ENCODE measurements at regions not wholly inside any gene's neighbourhood (a gene's known extent, or its start where the extent isn't known, plus 50 kb on each side); places are given as distances from the start of the nearest gene placed in this dataset.
"Not testable (repeated sequence)": the region's sequence is repeated elsewhere in the genome, so short reads cannot be mapped to it uniquely, and the experiment has no call there.

- H3K9me3 ChIP-seq; H3K4me3 ChIP-seq; DNase-seq; H3K36me3 ChIP-seq; H3K27me3 ChIP-seq; H3K27ac ChIP-seq; H3K4me1 ChIP-seq; intact Hi-C loops (cut with DNase I; ENCODE audit: low total_unique reads): not testable (repeated sequence)
These were observed 53.6 kb downstream of the SRGAP2 start for GRCh38 chr1:206256935-206257334.

- H3K27ac ChIP-seq; H3K9me3 ChIP-seq; intact Hi-C loops (cut with DNase I; ENCODE audit: low total_unique reads); H3K4me1 ChIP-seq; H3K4me3 ChIP-seq; H3K27me3 ChIP-seq; H3K36me3 ChIP-seq; DNase-seq: not testable (repeated sequence)
These were observed 58.1 kb downstream of the SRGAP2 start for GRCh38 chr1:206261473-206261872.

- DNase-seq; H3K36me3 ChIP-seq; H3K27ac ChIP-seq; H3K4me3 ChIP-seq; intact Hi-C loops (cut with DNase I; ENCODE audit: low total_unique reads); H3K9me3 ChIP-seq; H3K27me3 ChIP-seq; H3K4me1 ChIP-seq: not testable (repeated sequence)
These were observed 59.1 kb downstream of the SRGAP2 start for GRCh38 chr1:206262424-206262823.

GRCh38 chr1:206264916-206265315, 61.6 kb downstream of the SRGAP2 start:
- DNase-seq; H3K4me1 ChIP-seq; H3K27ac ChIP-seq; intact Hi-C loops (cut with DNase I; ENCODE audit: low total_unique reads); H3K36me3 ChIP-seq; H3K27me3 ChIP-seq; H3K4me3 ChIP-seq; H3K9me3 ChIP-seq: not testable (repeated sequence)

GRCh38 chr1:206271153-206271552, 67.8 kb downstream of the SRGAP2 start:
- H3K36me3 ChIP-seq; DNase-seq; intact Hi-C loops (cut with DNase I; ENCODE audit: low total_unique reads); H3K27ac ChIP-seq; H3K4me1 ChIP-seq; H3K4me3 ChIP-seq; H3K9me3 ChIP-seq; H3K27me3 ChIP-seq: not testable (repeated sequence)

- DNase-seq; H3K27ac ChIP-seq; H3K4me1 ChIP-seq; intact Hi-C loops (cut with DNase I; ENCODE audit: low total_unique reads); H3K4me3 ChIP-seq; H3K27me3 ChIP-seq; H3K36me3 ChIP-seq; H3K9me3 ChIP-seq: not testable (repeated sequence)
These were observed 69.8 kb downstream of the SRGAP2 start for GRCh38 chr1:206273104-206273503.

GRCh38 chr1:206276143-206276542, 72.8 kb downstream of the SRGAP2 start:
- H3K4me1 ChIP-seq; H3K27ac ChIP-seq; H3K9me3 ChIP-seq; H3K36me3 ChIP-seq; intact Hi-C loops (cut with DNase I; ENCODE audit: low total_unique reads); H3K27me3 ChIP-seq; DNase-seq; H3K4me3 ChIP-seq: not testable (repeated sequence)

GRCh38 chr1:206278683-206279082, 75.3 kb downstream of the SRGAP2 start:
- H3K27ac ChIP-seq; H3K4me3 ChIP-seq; H3K4me1 ChIP-seq; intact Hi-C loops (cut with DNase I; ENCODE audit: low total_unique reads); H3K27me3 ChIP-seq; H3K9me3 ChIP-seq; H3K36me3 ChIP-seq: not testable (repeated sequence)
- DNase-seq, result peak in 1 of 2 donors; percentile 19

- intact Hi-C loops (cut with DNase I; ENCODE audit: low total_unique reads); H3K4me3 ChIP-seq; H3K4me1 ChIP-seq; H3K27ac ChIP-seq; DNase-seq; H3K27me3 ChIP-seq; H3K9me3 ChIP-seq; H3K36me3 ChIP-seq: not testable (repeated sequence)
These were observed 77.3 kb downstream of the SRGAP2 start for GRCh38 chr1:206280683-206281082.

- intact Hi-C loops (cut with DNase I; ENCODE audit: low total_unique reads); H3K9me3 ChIP-seq; H3K4me3 ChIP-seq; H3K27ac ChIP-seq; H3K36me3 ChIP-seq; H3K4me1 ChIP-seq; DNase-seq; H3K27me3 ChIP-seq: not testable (repeated sequence)
These were observed 78.7 kb downstream of the SRGAP2 start for GRCh38 chr1:206281912-206282654.

- H3K27me3 ChIP-seq; H3K9me3 ChIP-seq; H3K27ac ChIP-seq; H3K4me3 ChIP-seq; H3K4me1 ChIP-seq; intact Hi-C loops (cut with DNase I; ENCODE audit: low total_unique reads); DNase-seq; H3K36me3 ChIP-seq: not testable (repeated sequence)
These were observed 82.0 kb downstream of the SRGAP2 start for GRCh38 chr1:206285024-206285960.

GRCh38 chr1:206287759-206288158, 84.4 kb downstream of the SRGAP2 start:
- H3K4me1 ChIP-seq; intact Hi-C loops (cut with DNase I; ENCODE audit: low total_unique reads); H3K9me3 ChIP-seq; H3K4me3 ChIP-seq; DNase-seq; H3K36me3 ChIP-seq; H3K27ac ChIP-seq; H3K27me3 ChIP-seq: not testable (repeated sequence)

- H3K27me3 ChIP-seq; H3K36me3 ChIP-seq; H3K4me3 ChIP-seq; intact Hi-C loops (cut with DNase I; ENCODE audit: low total_unique reads); H3K9me3 ChIP-seq; DNase-seq; H3K27ac ChIP-seq; H3K4me1 ChIP-seq: not testable (repeated sequence)
These were observed 85.1 kb downstream of the SRGAP2 start for GRCh38 chr1:206288453-206288852.

Data from tibial artery (tissue), 4 donors.